Osteocyte (in vitro differentiated cells): ENCODE measurements at regions not wholly inside any gene's neighbourhood (a gene's known extent, or its start where the extent isn't known, plus 50 kb on each side); places are given as distances from the start of the nearest gene placed in this dataset.

ENCODE experiments used
- DNase-seq: peaks from one replicate; pipeline ENCODE4 v3.0.0; 2021; ENCODE audit warnings: mixed read lengths; ENCODE audit not compliant: unreplicated experiment; ENCODE audit errors: extremely low spot score
- H3K27ac Mint-ChIP-seq: one replicate; pipeline ENCODE4 v1.8.0; 2021; ENCODE audit warnings: mild to moderate bottlenecking, mixed read lengths; ENCODE audit not compliant: unreplicated experiment
- H3K27me3 Mint-ChIP-seq: one replicate; pipeline ENCODE4 v1.8.0; 2021; ENCODE audit warnings: mixed read lengths; ENCODE audit not compliant: unreplicated experiment
- H3K36me3 Mint-ChIP-seq: one replicate; pipeline ENCODE4 v1.8.0; 2021; ENCODE audit warnings: mixed read lengths; ENCODE audit not compliant: unreplicated experiment
- H3K4me1 Mint-ChIP-seq: one replicate; pipeline ENCODE4 v1.8.0; 2021; ENCODE audit warnings: mixed read lengths; ENCODE audit not compliant: unreplicated experiment
- H3K4me3 Mint-ChIP-seq: one replicate; pipeline ENCODE4 v1.8.0; 2021; ENCODE audit warnings: mild to moderate bottlenecking, moderate library complexity, mixed read lengths; ENCODE audit not compliant: unreplicated experiment
- H3K9me3 Mint-ChIP-seq: one replicate; pipeline ENCODE4 v1.8.0; 2021; ENCODE audit warnings: mixed read lengths; ENCODE audit not compliant: unreplicated experiment
- TF ChIP-seq, protein P1 (sequence below): fragments of 200-600 bp; sonication (generic); IDR thresholded peaks from 2 replicates; pipeline ENCODE4 v1.5.0; 2021; ENCODE audit warnings: antibody characterized with exemption, mild to moderate bottlenecking, moderate library complexity

DNA sequence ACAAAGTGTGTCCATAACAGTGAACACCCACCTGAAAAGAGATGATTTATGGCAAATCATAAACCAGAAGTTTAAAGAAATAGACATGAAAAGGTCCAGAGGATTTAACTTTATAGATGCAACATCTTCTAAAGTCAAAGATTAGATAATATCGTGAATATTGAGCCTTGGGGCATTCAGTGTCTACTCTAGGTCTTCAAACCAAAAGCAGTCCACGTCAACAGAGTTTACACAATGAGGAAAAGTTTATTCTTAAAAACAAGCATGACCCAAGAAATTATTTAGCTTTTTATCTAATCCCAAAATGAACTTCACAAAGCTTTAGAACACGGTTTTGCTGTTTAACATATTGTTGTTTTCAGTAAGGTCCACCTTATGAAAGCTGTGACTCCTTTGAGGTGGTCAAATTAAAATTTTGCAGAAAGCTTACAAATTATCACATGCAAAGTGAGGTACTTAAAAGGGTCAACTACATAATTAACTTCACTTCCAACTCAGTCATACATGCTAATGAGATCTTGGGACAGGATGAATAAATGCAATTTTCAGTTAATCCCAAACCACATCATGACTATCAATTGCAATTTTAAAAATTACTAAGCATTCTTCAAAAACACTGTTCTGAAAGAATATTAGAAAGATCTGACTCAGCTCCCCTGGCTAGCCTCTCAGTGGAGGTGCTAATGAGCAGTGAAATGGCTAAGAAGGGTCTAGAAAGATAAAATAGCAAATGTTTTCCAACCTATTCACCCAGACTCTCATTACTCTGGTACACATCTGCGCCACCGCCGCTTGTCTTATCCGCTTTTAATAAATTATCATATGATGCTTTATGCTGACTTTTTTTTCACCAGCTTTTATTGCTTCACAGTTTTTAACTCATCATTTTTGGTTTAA is 92.4 kb upstream of the WDR17 start:
- DNase-seq: no peak
- Mint-ChIP-seq H3K9me3 (no peaks in the 10 kb centered on the region), H3K4me1 (no peaks in the 10 kb centered on the region), H3K36me3 (no peaks in the 10 kb centered on the region), H3K4me3 (no peak overlapping the region), H3K27ac (no peak overlapping the region), H3K27me3 (peaks cover 30% of the 10 kb centered on the region)
- TF ChIP-seq, protein P1, sequence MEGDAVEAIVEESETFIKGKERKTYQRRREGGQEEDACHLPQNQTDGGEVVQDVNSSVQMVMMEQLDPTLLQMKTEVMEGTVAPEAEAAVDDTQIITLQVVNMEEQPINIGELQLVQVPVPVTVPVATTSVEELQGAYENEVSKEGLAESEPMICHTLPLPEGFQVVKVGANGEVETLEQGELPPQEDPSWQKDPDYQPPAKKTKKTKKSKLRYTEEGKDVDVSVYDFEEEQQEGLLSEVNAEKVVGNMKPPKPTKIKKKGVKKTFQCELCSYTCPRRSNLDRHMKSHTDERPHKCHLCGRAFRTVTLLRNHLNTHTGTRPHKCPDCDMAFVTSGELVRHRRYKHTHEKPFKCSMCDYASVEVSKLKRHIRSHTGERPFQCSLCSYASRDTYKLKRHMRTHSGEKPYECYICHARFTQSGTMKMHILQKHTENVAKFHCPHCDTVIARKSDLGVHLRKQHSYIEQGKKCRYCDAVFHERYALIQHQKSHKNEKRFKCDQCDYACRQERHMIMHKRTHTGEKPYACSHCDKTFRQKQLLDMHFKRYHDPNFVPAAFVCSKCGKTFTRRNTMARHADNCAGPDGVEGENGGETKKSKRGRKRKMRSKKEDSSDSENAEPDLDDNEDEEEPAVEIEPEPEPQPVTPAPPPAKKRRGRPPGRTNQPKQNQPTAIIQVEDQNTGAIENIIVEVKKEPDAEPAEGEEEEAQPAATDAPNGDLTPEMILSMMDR: no peak

- Mint-ChIP-seq H3K9me3 (no peaks in the 10 kb centered on the region), H3K27me3 (peaks cover 11% of the 10 kb centered on the region), H3K4me3 (no peak overlapping the region), H3K27ac (no peak overlapping the region), H3K36me3 (no peaks in the 10 kb centered on the region), H3K4me1 (no peaks in the 10 kb centered on the region)
- DNase-seq: no peak
- TF ChIP-seq, protein P1: no peak
Observed at GRCh38 chr4:175983636-175984035, 82.0 kb upstream of the WDR17 start.

DNA sequence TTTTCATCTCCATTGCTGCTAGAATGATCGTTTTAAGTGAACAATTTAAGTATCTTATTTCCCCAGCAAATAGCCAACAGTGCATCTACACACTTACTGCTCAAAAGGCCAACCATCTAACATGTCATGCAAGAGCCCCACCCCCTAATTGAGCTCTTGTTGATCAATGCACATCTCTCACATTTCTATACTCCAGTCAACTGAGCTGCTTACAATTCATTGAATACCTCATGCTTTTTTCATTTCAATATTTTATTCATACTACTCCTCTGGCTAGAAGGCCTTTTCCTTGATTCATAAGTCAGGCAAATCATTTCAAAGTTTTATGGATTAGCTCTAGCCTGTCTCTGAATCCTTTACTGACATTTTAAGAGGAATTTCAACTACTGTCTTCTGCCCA is 79.0 kb upstream of the WDR17 start:
- Mint-ChIP-seq H3K27ac (no peak overlapping the region), H3K4me3 (no peak overlapping the region), H3K9me3 (no peaks in the 10 kb centered on the region), H3K36me3 (no peaks in the 10 kb centered on the region), H3K4me1 (no peaks in the 10 kb centered on the region), H3K27me3 (peaks cover 15% of the 10 kb centered on the region)
- TF ChIP-seq, protein P1: no peak
- DNase-seq: no peak

GRCh38 chr4:175988511-175988910 is 77.1 kb upstream of the WDR17 start:
- Mint-ChIP-seq H3K27me3 (peaks cover 20% of the 10 kb centered on the region), H3K9me3 (no peaks in the 10 kb centered on the region), H3K4me3 (no peak overlapping the region), H3K4me1 (no peaks in the 10 kb centered on the region), H3K27ac (no peak overlapping the region), H3K36me3 (no peaks in the 10 kb centered on the region)
- no peak for DNase-seq
- TF ChIP-seq, protein P1: no peak

- H3K4me3 Mint-ChIP-seq: no peak overlapping the region
Observed at GRCh38 chr4:175996206-175996605, 69.4 kb upstream of the WDR17 start.

More at GRCh38 chr4:175996206-175996605, 69.4 kb upstream of the WDR17 start:
- Mint-ChIP-seq H3K27me3 (peaks cover 56% of the 10 kb centered on the region), H3K27ac (no peak overlapping the region), H3K4me1 (peaks cover 3% of the 10 kb centered on the region), H3K9me3 (no peaks in the 10 kb centered on the region), H3K36me3 (no peaks in the 10 kb centered on the region)
- no peak for DNase-seq
- TF ChIP-seq, protein P1: no peak
